ENCODE measurements at regions not wholly inside any gene's neighbourhood (a gene's known extent, or its start where the extent isn't known, plus 50 kb on each side); places are given as distances from the start of the nearest gene placed in this dataset.

- no peak overlapping the region for H3K4me3 ChIP-seq (ENCODE audit: low read depth, low read length)
- no peak for TF ChIP-seq CTCF (conservative IDR thresholded peaks at IDR 0.05; ENCODE audit: low read depth, low read length)
- no peak for DNase-seq (ENCODE audit: low read depth)
Observed at GRCh38 chr17:70464995-70465394, 295.7 kb downstream of the KCNJ2 start.

GRCh38 chr17:70468661-70469060 is 299.3 kb downstream of the KCNJ2 start:
- H3K4me3 ChIP-seq (ENCODE audit: low read depth, low read length) = no peak overlapping the region
- no peak for TF ChIP-seq CTCF (conservative IDR thresholded peaks at IDR 0.05; ENCODE audit: low read depth, low read length)
- DNase-seq (ENCODE audit: low read depth) = no peak

DNA sequence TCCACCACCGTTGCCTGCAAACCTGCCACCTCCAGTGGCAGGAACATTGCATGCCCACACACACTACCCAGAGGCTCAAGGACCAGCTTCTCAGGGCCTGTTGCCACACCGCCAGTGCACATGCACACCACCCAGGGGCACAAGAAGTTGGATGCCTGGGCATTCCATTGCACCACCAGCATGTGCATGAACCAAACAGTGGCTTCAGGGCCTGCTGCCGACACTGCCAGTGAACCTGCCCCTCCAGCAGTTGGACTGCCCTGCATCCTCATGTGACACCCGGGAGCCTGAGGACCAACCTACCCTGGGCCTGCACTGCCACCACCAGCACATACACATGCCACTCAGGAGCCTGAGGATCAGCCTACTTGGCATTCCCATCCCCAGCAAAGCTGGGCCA is 303.7 kb downstream of the KCNJ2 start:
- no peak for TF ChIP-seq CTCF (conservative IDR thresholded peaks at IDR 0.05; ENCODE audit: low read depth, low read length)
- DNase-seq (ENCODE audit: low read depth) = no peak
- no peak overlapping the region for H3K4me3 ChIP-seq (ENCODE audit: low read depth, low read length)

DNA sequence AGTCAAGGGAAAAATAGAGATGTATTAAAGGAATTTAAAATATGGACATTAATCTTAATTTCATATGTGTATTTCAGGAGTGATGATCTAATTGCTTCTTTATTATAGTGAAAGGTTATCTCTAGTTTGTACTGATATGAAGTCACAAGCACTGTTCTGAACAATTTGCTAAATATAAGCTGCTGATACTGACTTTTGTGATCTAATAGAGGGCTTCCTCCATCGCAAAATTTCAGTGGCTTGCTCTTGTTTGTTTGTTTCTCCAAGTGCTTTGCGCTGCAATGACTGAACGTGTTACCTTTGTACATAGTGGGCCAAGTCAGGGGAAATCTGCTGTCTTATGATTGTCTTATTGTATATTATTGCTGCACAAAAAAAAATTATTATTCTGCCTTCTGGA is 307.0 kb downstream of the KCNJ2 start:
- no peak overlapping the region for H3K4me3 ChIP-seq (ENCODE audit: low read depth, low read length)
- no peak for DNase-seq (ENCODE audit: low read depth)
- no peak for TF ChIP-seq CTCF (conservative IDR thresholded peaks at IDR 0.05; ENCODE audit: low read depth, low read length)

GRCh38 chr17:70478902-70479301 is 309.6 kb downstream of the KCNJ2 start:
- no peak for DNase-seq (ENCODE audit: low read depth)
- TF ChIP-seq CTCF (conservative IDR thresholded peaks at IDR 0.05; ENCODE audit: low read depth, low read length) = no peak
- no peak overlapping the region for H3K4me3 ChIP-seq (ENCODE audit: low read depth, low read length)

- no peak for TF ChIP-seq CTCF (conservative IDR thresholded peaks at IDR 0.05; ENCODE audit: low read depth, low read length)
- no peak overlapping the region for H3K4me3 ChIP-seq (ENCODE audit: low read depth, low read length)
- no peak for DNase-seq (ENCODE audit: low read depth)
Observed at GRCh38 chr17:70479779-70480178, 310.4 kb downstream of the KCNJ2 start.

DNA sequence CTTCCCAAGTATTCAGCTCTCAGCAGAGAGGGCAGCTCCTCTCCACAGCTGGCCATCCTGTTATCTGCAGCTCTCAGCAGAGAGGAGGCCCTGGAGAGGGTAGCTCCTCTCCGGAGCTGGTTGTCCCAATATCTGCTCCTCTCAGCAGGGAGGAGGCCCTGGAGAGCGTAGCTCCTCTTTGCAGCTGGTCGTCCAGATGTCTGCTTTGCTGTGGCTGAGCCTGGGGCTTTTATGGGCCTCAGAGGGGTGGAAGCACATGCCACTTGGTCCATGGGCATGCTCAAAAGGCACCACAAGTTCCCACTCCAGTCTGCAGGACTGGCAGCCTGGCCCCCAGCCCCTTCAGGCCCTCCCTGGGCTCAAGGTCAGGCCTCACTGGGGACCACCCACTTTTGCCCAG is 314.3 kb downstream of the KCNJ2 start:
- no peak overlapping the region for H3K4me3 ChIP-seq (ENCODE audit: low read depth, low read length)
- TF ChIP-seq CTCF (conservative IDR thresholded peaks at IDR 0.05; ENCODE audit: low read depth, low read length) = no peak
- DNase-seq (ENCODE audit: low read depth) = no peak
